Erythroblast (primary cell): ENCODE measurements at regions not wholly inside any gene's neighbourhood (a gene's known extent, or its start where the extent isn't known, plus 50 kb on each side); places are given as distances from the start of the nearest gene placed in this dataset.

Experiments
- DNase-seq, 2 experiments: peaks; one replicate each; lab custom pipeline; 2025; lab: John Stamatoyannopoulos, UW
- GATA1 ChIP-seq: IDR thresholded peaks from 2 replicates; pipeline ENCODE4 v1.6.1; 2011; ENCODE audit warnings: low read depth, mild to moderate bottlenecking, control low read depth, low read length, moderate library complexity
- POLR2A ChIP-seq: IDR thresholded peaks from 2 replicates; pipeline ENCODE4 v1.6.1; 2011; ENCODE audit warnings: mild to moderate bottlenecking, low read length

DNA sequence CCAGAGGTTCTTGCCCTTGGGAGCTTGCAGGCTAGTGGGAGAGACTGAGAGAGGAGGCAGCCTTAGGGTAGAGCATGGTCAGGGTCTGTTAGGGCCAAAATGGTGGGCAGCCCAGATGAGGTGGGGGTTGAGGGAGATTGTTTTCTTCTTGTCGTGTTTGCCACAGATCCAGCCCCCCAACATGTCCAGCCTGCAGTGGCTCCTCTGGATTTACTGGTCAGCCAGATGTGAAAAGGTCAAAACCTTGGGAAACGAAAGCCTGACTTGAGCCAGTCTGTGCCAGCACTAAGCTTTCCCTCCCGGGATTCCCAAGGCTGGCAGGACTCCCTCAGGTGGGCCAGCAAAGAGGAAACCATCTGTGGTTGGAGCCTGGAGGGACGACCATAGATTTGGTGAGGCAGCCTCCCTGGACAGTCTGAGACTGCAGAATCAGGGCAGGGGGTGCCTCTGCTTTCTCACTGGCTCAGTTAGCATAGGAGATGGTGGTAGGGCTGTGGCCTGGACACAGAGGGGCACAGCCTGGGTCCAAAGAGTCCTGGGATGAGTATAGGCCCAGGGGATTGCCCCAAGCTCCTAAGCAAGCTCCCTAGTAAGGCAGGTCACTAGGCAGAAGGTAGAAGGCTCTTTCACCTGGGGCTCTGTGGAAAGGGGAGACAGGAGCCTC lies 51.2 kb upstream of the PRR23C start:
- TF ChIP-seq GATA1: no peak
- TF ChIP-seq POLR2A: no peak

GRCh38 chr3:139096670-139097069 lies 52.0 kb upstream of the PRR23C start:
- no peak for DNase-seq
- TF ChIP-seq POLR2A (no peak), GATA1 (no peak)

More for the DNA sequence above, 51.2 kb upstream of the PRR23C start:
- no peak for DNase-seq

DNA sequence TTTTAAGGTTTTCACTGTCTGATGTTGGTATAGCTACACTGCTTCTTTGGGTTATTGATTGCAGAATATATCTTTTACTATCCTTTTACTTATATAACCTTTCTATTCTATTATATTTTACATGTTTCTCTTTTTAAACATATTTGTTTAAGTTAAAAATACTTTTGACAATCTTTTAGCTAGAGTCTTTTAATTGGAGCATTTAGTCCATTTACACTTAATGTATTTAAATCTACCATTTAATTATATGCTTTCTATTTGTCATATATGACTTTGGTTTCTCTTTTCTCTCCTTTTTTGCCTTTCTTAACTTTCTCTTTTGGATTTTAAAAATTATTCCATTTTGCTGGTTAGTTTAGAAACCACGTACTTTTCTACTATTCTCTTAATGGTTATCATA lies 53.7 kb upstream of the PRR23C start:
- TF ChIP-seq GATA1 (no peak), POLR2A (no peak)

GRCh38 chr3:139099968-139100817 lies 55.5 kb upstream of the PRR23C start:
- TF ChIP-seq POLR2A: no peak
- DNase-seq: no peak

More for the DNA sequence above, 53.7 kb upstream of the PRR23C start:
- no peak for DNase-seq

DNA sequence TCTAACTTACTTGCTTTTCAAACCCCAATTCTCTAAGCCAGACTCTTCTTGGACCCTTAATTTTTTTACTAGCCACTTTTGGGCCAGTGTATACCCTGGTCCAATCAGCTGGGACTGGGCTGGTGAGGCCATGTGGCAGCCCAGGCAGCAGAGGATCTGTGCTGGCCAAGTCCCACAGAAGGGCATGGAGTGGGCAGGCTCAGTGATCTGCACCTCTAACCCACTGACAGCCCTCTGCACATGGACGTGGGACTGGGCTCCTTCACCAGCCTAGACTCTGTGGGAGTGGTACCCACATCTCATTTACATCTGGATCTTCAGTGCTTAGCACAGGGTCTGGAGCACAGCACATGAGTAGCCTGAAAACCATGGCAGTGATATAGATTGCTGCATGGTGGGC lies 56.1 kb upstream of the PRR23C start:
- no peak for DNase-seq
- no peak for TF ChIP-seq GATA1
- TF ChIP-seq POLR2A: no peak

GRCh38 chr3:139101396-139101795 lies 56.7 kb upstream of the PRR23C start:
- no peak for TF ChIP-seq POLR2A
- TF ChIP-seq GATA1: no peak
- no peak for DNase-seq

- TF ChIP-seq GATA1 (no peak), POLR2A (no peak)
- DNase-seq: no peak
Measured at GRCh38 chr3:139103484-139103883, 58.8 kb upstream of the PRR23C start.

DNA sequence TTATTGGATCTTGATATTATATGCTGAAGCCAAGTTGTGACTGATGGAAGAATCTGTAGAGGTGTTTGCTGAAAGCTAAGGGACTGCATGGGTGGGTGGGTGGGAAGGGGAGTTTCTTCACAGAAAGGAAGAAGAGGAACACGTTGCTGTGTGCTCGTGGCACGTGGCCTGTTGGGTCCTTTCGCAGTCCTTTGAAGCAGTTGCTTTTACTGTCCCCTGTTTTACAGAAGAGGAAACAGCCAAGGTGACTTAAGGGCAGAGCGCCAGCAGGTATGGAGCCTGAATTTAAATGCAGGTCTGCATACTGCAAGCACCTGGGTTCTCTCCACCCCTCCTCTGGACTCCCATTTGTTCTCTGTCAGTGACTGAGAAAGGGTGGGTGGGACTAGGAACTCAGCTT lies 59.4 kb upstream of the PRR23C start:
- no peak for DNase-seq
- TF ChIP-seq POLR2A: no peak
- TF ChIP-seq GATA1: no peak

- DNase-seq: no peak
- TF ChIP-seq POLR2A (no peak), GATA1 (no peak)
Measured at GRCh38 chr3:139105154-139105702, 60.5 kb upstream of the PRR23C start.

DNA sequence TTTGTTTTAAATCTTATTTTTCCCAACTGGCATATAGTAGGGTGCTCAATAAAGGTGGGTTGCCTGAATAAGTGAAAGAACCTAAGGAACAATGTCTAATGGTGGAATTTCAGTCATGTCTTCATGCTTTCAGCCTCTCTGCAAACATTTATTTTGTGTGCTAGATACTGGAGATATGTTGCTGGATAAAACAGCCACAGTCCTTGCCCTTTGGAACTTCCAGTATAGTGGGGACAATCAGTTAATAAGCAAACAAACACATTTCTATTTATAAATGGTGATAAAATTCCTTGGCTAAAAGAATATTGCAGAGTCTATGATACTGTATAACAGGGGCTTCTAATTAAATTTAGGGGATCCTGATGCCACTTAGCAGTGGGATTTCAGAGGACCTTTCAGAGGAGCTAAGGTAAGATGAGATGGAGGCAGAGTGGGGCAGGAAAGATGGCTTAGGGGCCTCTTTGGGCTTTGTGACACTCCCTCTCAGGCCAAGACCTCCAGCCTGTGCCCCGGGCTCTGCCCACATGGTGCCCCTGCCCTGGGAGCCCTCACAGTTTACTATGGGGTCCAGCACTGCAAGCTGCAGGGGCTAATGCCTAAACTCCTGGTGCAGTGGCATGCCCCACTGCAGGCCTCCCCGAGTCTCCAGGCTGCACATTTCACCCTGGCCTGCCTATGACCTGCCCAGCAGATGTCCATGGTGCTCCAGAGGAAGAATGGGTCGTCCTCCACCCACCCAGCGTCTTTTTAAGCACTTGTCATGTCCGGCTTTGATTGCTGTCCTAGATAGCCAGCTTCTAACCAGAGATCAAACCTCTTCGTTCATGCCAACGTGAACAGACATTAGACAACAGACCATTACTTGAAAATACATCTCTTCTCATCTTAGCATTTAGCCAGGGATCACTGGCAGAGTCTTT lies 61.6 kb upstream of the PRR23C start:
- DNase-seq: no peak
- TF ChIP-seq GATA1: no peak
- no peak for TF ChIP-seq POLR2A

GRCh38 chr3:139107424-139108252 lies 62.9 kb upstream of the PRR23C start:
- DNase-seq: no peak
- TF ChIP-seq POLR2A (no peak), GATA1 (no peak)

GRCh38 chr3:139108253-139108969 lies 63.7 kb upstream of the PRR23C start:
- no peak for DNase-seq
- no peak for TF ChIP-seq POLR2A
- TF ChIP-seq GATA1: no peak

GRCh38 chr3:139109271-139109670 lies 64.6 kb upstream of the PRR23C start:
- TF ChIP-seq GATA1: no peak
- TF ChIP-seq POLR2A: no peak
- DNase-seq: no peak
